Activated naive CD4-positive, alpha-beta T cell treated with anti-CD3 and anti-CD28 coated beads, Interleukin-2, amount 10 ng/mL, durations not matched to agents 7 days and 5 days (primary cell): ENCODE measurements at regions not wholly inside any gene's neighbourhood (a gene's known extent, or its start where the extent isn't known, plus 50 kb on each side); places are given as distances from the start of the nearest gene placed in this dataset.
"Not testable (repeated sequence)": the region's sequence is repeated elsewhere in the genome, so short reads cannot be mapped to it uniquely, and the experiment has no call there.

Experiments
- CTCF ChIA-PET: fragments of 350-600 bp; sonication (Branson Sonifier 250); formaldehyde crosslinking; loops from one replicate; lab custom pipeline; 2021; ENCODE audit warnings: antibody characterized with exemption; lab: Charles Lee
- DNase-seq: peaks from one replicate; pipeline ENCODE4 v3.0.0-alpha.2; 2020
- H3K27ac Mint-ChIP-seq: one replicate; pipeline ENCODE4 v1.8.0; 2021; ENCODE audit warnings: mild to moderate bottlenecking, moderate library complexity, mixed read lengths
- H3K27me3 Mint-ChIP-seq: one replicate; pipeline ENCODE4 v1.8.0; 2021; ENCODE audit warnings: mild to moderate bottlenecking, mixed read lengths
- H3K36me3 Mint-ChIP-seq: one replicate; pipeline ENCODE4 v1.8.0; 2021; ENCODE audit warnings: mixed read lengths
- H3K4me1 Mint-ChIP-seq: one replicate; pipeline ENCODE4 v1.8.0; 2021; ENCODE audit warnings: mixed read lengths
- H3K4me3 Mint-ChIP-seq: one replicate; pipeline ENCODE4 v1.8.0; 2021; ENCODE audit warnings: mild to moderate bottlenecking, moderate library complexity, mixed read lengths
- H3K9me3 Mint-ChIP-seq: one replicate; pipeline ENCODE4 v1.8.0; 2021; ENCODE audit warnings: mixed read lengths

GRCh38 chr14:45766247-45766646, 513.2 kb upstream of the MIS18BP1 start:
- Mint-ChIP-seq H3K9me3 (peaks cover 13% of the 10 kb centered on the region), H3K27ac (no peak overlapping the region), H3K4me1 (no peaks in the 10 kb centered on the region), H3K4me3 (no peak overlapping the region), H3K36me3 (no peaks in the 10 kb centered on the region), H3K27me3 (no peaks in the 10 kb centered on the region)
- no peak for DNase-seq
- CTCF ChIA-PET = no interaction called here

DNA sequence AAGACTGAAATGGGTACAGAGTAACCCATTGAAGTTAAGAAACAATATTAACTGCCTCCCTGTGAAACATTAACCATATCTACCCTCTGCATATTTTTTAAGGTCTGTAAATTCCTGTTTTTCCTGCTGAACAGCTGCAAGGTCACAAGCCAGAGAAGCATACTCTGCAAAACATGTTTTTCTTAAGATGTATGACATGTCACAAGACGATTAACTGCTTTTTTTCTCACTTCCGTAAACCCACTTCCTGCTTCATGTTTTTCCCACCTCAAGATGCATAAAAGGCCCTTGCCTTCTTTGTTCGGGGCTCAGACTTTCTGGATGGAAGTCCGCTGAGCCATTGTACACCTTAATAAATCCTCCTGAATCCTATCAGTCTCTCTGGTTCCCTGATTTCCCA, 504.7 kb upstream of the MIS18BP1 start:
- H3K4me1 Mint-ChIP-seq = no peaks in the 10 kb centered on the region
- H3K36me3 Mint-ChIP-seq = no peaks in the 10 kb centered on the region
- peaks cover 19% of the 10 kb centered on the region for H3K9me3 Mint-ChIP-seq
- CTCF ChIA-PET = no interaction called here
- H3K27me3 Mint-ChIP-seq = no peaks in the 10 kb centered on the region
- no peak overlapping the region for H3K4me3 Mint-ChIP-seq
- DNase-seq = no peak
- no peak overlapping the region for H3K27ac Mint-ChIP-seq

DNA sequence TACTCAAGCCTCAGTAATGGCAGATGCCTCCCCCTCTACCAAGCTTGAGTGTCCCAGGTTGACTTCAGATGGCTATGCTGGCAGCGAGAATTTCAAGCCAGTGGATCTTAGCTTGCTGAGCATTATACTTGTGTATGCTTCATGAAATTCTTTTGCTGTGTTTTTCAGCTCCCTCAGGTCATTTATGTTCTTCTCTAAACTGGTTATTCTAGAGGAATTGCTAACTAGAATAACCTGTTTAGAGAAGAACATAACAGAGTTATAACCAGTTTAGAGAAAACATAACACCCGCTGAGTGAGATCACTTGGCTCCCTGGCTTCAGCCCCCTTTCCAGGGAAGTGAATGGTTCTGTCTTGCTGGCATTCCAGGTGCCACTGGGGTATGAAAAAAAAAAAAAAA, 503.4 kb upstream of the MIS18BP1 start:
- H3K36me3 Mint-ChIP-seq, H3K27me3 Mint-ChIP-seq, CTCF ChIA-PET, DNase-seq, H3K27ac Mint-ChIP-seq, H3K4me1 Mint-ChIP-seq, H3K4me3 Mint-ChIP-seq: not testable (repeated sequence)
- peaks cover 22% of the 10 kb centered on the region for H3K9me3 Mint-ChIP-seq

GRCh38 chr14:45743884-45744283, 490.9 kb upstream of the MIS18BP1 start:
- H3K27ac Mint-ChIP-seq = no peak overlapping the region
- H3K27me3 Mint-ChIP-seq = no peaks in the 10 kb centered on the region
- H3K36me3 Mint-ChIP-seq = no peaks in the 10 kb centered on the region
- no peak for DNase-seq
- CTCF ChIA-PET = no interaction called here
- no peaks in the 10 kb centered on the region for H3K4me1 Mint-ChIP-seq
- H3K4me3 Mint-ChIP-seq = no peak overlapping the region
- H3K9me3 Mint-ChIP-seq = peaks cover 6% of the 10 kb centered on the region

DNA sequence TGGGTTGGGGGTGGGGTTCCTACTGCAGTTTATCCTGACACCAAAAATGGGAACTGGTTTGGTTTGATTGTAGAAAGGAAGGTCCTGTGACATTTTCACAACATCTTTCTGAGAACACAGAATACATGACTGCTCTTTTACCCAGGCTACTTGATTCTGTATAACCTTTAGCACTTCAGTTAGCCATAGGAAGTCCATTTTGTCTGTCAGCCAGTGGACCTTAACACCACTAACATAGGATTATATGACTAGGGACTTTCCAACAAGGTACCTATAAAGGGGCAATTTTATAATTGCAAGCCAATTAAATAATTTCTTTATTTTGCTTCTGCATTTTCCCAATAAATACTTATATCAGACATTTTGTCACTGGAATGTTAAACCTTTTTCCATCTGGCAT, 489.2 kb upstream of the MIS18BP1 start:
- Mint-ChIP-seq H3K36me3 (no peaks in the 10 kb centered on the region), H3K4me1 (no peaks in the 10 kb centered on the region), H3K9me3 (peaks cover 10% of the 10 kb centered on the region), H3K27ac (no peak overlapping the region), H3K27me3 (no peaks in the 10 kb centered on the region), H3K4me3 (no peak overlapping the region)
- DNase-seq = no peak
- CTCF ChIA-PET = no interaction called here

GRCh38 chr14:45728434-45729225, 475.6 kb upstream of the MIS18BP1 start:
- Mint-ChIP-seq H3K27ac (no peak overlapping the region), H3K4me3 (no peak overlapping the region), H3K4me1 (no peaks in the 10 kb centered on the region), H3K36me3 (no peaks in the 10 kb centered on the region), H3K27me3 (no peaks in the 10 kb centered on the region), H3K9me3 (peaks cover 15% of the 10 kb centered on the region)
- no peak for DNase-seq
- CTCF ChIA-PET = no interaction called here

- DNase-seq = no peak
- H3K27me3 Mint-ChIP-seq = no peaks in the 10 kb centered on the region
- no peaks in the 10 kb centered on the region for H3K4me1 Mint-ChIP-seq
- H3K4me3 Mint-ChIP-seq = no peak overlapping the region
- CTCF ChIA-PET = no interaction called here
- H3K9me3 Mint-ChIP-seq = peaks cover 13% of the 10 kb centered on the region
- H3K27ac Mint-ChIP-seq = no peak overlapping the region
- H3K36me3 Mint-ChIP-seq = no peaks in the 10 kb centered on the region
Observed at GRCh38 chr14:45727133-45727532, 474.1 kb upstream of the MIS18BP1 start.

DNA sequence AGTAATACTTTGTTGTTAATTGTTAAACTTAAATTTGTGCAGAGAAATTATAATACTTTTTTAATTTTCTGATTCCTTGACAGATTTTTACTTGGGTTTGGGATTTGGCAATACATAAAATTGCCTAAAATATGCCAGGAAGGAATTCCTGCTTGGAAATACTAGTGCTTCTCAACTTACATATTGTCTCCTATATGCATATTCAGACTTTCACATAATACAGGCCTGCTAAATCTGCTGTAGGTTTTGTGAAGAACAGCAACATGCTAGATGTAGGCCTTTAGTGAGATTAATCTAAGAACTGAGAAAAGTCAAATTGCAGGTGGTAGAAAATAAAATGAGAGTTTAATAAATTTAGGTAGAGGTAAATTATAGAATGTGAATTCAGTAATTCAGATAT, 468.5 kb upstream of the MIS18BP1 start:
- CTCF ChIA-PET = no interaction called here
- no peaks in the 10 kb centered on the region for H3K27me3 Mint-ChIP-seq
- peaks cover 11% of the 10 kb centered on the region for H3K9me3 Mint-ChIP-seq
- no peaks in the 10 kb centered on the region for H3K36me3 Mint-ChIP-seq
- H3K4me1 Mint-ChIP-seq = no peaks in the 10 kb centered on the region
- no peak overlapping the region for H3K4me3 Mint-ChIP-seq
- DNase-seq = no peak
- H3K27ac Mint-ChIP-seq = no peak overlapping the region

- DNase-seq = no peak
- Mint-ChIP-seq H3K4me1 (no peaks in the 10 kb centered on the region), H3K36me3 (no peaks in the 10 kb centered on the region), H3K27ac (no peak overlapping the region), H3K4me3 (no peak overlapping the region), H3K9me3 (peaks cover 19% of the 10 kb centered on the region), H3K27me3 (no peaks in the 10 kb centered on the region)
- CTCF ChIA-PET = no interaction called here
Observed at GRCh38 chr14:45716572-45716971, 463.6 kb upstream of the MIS18BP1 start.

DNA sequence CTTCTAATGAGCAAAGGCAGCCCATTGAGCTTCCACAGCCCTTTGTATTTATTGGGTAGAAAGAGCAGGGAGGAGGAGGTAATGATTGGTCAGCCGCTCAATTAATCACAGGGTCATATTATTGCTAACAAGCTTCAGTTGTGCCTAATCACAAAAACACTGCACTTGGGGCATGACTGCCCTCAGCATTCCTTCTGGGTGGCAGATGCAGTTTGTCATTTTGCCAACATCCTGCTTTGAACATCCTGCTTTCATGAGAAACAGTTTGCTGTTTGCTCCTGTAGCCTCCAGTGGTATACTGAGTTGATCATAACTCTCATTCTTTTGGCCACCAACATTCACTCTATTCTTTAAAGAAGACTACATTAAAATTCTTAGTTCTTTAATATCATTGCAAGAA, 462.9 kb upstream of the MIS18BP1 start:
- Mint-ChIP-seq H3K36me3 (no peaks in the 10 kb centered on the region), H3K27me3 (no peaks in the 10 kb centered on the region), H3K4me3 (no peak overlapping the region), H3K4me1 (no peaks in the 10 kb centered on the region), H3K9me3 (peaks cover 19% of the 10 kb centered on the region), H3K27ac (no peak overlapping the region)
- CTCF ChIA-PET = no interaction called here
- no peak for DNase-seq

- no peaks in the 10 kb centered on the region for H3K36me3 Mint-ChIP-seq
- peaks cover 9% of the 10 kb centered on the region for H3K9me3 Mint-ChIP-seq
- H3K4me3 Mint-ChIP-seq = no peak overlapping the region
- no peak overlapping the region for H3K27ac Mint-ChIP-seq
- CTCF ChIA-PET = no interaction called here
- no peaks in the 10 kb centered on the region for H3K27me3 Mint-ChIP-seq
- H3K4me1 Mint-ChIP-seq = no peaks in the 10 kb centered on the region
- no peak for DNase-seq
Observed at GRCh38 chr14:45709541-45709940, 456.5 kb upstream of the MIS18BP1 start.

GRCh38 chr14:45705940-45706534, 453.0 kb upstream of the MIS18BP1 start:
- peaks cover 2% of the 10 kb centered on the region for H3K9me3 Mint-ChIP-seq
- no peak overlapping the region for H3K4me3 Mint-ChIP-seq
- no peaks in the 10 kb centered on the region for H3K36me3 Mint-ChIP-seq
- CTCF ChIA-PET = no interaction called here
- H3K27me3 Mint-ChIP-seq = no peaks in the 10 kb centered on the region
- no peak for DNase-seq
- no peaks in the 10 kb centered on the region for H3K4me1 Mint-ChIP-seq
- H3K27ac Mint-ChIP-seq = no peak overlapping the region

DNA sequence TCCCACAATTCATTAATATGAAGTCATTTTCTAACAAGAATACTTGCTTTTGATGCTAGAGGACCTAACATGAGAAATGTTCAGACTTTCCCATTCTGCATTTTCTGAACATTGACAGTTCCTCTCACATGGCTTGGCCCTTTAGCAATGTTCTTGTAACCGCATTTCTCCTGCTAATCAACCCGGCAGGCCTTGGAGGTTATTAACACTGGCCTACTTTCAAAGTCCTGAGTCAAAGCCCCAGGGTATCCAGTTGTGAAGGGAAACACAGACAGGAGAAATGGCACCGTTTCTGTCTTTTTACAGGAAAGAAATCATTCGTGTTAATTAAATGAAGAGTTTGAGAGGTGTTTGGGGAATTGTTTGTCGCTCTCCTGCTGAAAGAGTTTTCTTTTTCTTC, 446.5 kb upstream of the MIS18BP1 start:
- no peak for DNase-seq
- Mint-ChIP-seq H3K4me3 (no peak overlapping the region), H3K36me3 (no peaks in the 10 kb centered on the region), H3K4me1 (no peaks in the 10 kb centered on the region), H3K27ac (no peak overlapping the region), H3K9me3 (peaks cover 4% of the 10 kb centered on the region), H3K27me3 (no peaks in the 10 kb centered on the region)
- CTCF ChIA-PET = no interaction called here

- Mint-ChIP-seq H3K27ac (no peak overlapping the region), H3K9me3 (peaks cover 7% of the 10 kb centered on the region), H3K27me3 (no peaks in the 10 kb centered on the region), H3K4me1 (no peaks in the 10 kb centered on the region), H3K36me3 (no peaks in the 10 kb centered on the region), H3K4me3 (no peak overlapping the region)
- CTCF ChIA-PET = no interaction called here
- no peak for DNase-seq
Observed at GRCh38 chr14:45698462-45699134, 445.6 kb upstream of the MIS18BP1 start.

GRCh38 chr14:45686771-45687170, 433.8 kb upstream of the MIS18BP1 start:
- no peak for DNase-seq
- CTCF ChIA-PET = no interaction called here
- Mint-ChIP-seq H3K36me3 (no peaks in the 10 kb centered on the region), H3K4me3 (no peak overlapping the region), H3K4me1 (no peaks in the 10 kb centered on the region), H3K27me3 (no peaks in the 10 kb centered on the region), H3K27ac (no peak overlapping the region), H3K9me3 (peaks cover 16% of the 10 kb centered on the region)
